ENCODE measurements at regions not wholly inside any gene's neighbourhood (a gene's known extent, or its start where the extent isn't known, plus 50 kb on each side); places are given as distances from the start of the nearest gene placed in this dataset.
"Not testable (repeated sequence)": the region's sequence is repeated elsewhere in the genome, so short reads cannot be mapped to it uniquely, and the experiment has no call there.

- H3K4me3 ChIP-seq (ENCODE audit: low read depth, low read length) = no peak overlapping the region
Observed at GRCh38 chr9:90169490-90169889, 473.1 kb downstream of the DIRAS2 start.

- not testable (repeated sequence) for H3K4me3 ChIP-seq (ENCODE audit: low read depth, low read length)
Observed at GRCh38 chr9:90173935-90174334, 468.7 kb downstream of the DIRAS2 start.

- not testable (repeated sequence) for H3K4me3 ChIP-seq (ENCODE audit: low read depth, low read length)
Observed at GRCh38 chr9:90174346-90174745, 468.3 kb downstream of the DIRAS2 start.

GRCh38 chr9:90175257-90175656 lies 467.4 kb downstream of the DIRAS2 start:
- H3K4me3 ChIP-seq (ENCODE audit: low read depth, low read length) = no peak overlapping the region

- no peak overlapping the region for H3K4me3 ChIP-seq (ENCODE audit: low read depth, low read length)
Observed at GRCh38 chr9:90175865-90176264, 466.8 kb downstream of the DIRAS2 start.

- H3K4me3 ChIP-seq (ENCODE audit: low read depth, low read length) = no peak overlapping the region
Observed at GRCh38 chr9:90176901-90177300, 465.7 kb downstream of the DIRAS2 start.

DNA sequence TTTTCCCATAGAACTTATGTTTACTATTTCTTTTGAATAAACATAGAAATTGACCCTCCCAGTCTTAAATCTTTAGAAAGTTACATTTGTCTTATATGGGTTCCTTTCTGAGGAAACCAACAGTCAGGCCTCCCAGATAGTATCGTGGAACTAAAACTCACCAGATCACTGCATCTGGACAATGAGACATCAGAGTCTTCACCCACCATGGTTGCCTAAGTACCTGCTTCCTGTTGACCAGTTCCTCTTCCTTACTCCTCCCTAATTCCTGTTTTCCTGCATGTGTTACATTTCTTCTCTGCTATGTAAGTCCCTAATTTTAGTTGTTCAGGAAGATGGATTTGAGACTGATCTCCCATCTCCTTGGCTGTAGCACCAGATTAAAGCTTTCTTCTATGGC lies 462.2 kb downstream of the DIRAS2 start:
- no peak overlapping the region for H3K4me3 ChIP-seq (ENCODE audit: low read depth, low read length)

- no peak overlapping the region for H3K4me3 ChIP-seq (ENCODE audit: low read depth, low read length)
Observed at GRCh38 chr9:90188656-90189055, 454.0 kb downstream of the DIRAS2 start.

DNA sequence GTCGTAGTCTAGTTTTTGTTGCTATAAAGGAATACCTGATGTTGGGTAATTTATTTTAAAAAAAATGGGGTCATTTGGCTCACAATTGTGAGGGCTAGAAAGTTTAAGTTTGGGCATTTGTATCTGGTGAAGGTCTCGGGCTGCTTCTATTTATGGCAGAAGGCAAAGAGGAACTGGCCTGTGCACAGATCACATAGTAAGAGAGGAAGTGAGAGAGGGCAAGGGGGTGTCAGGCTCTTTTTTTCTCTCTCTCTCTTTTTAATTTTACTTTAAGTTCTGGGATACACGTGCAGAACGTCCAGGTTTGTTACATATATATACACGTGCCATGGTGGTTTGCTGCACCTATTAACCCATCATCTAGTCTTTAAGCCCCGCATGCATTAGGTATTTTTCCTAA lies 453.3 kb downstream of the DIRAS2 start:
- no peak overlapping the region for H3K4me3 ChIP-seq (ENCODE audit: low read depth, low read length)

GRCh38 chr9:90192465-90192864 lies 450.2 kb downstream of the DIRAS2 start:
- H3K4me3 ChIP-seq (ENCODE audit: low read depth, low read length) = not testable (repeated sequence)

GRCh38 chr9:90198956-90199355 lies 443.7 kb downstream of the DIRAS2 start:
- no peak overlapping the region for H3K4me3 ChIP-seq (ENCODE audit: low read depth, low read length)

DNA sequence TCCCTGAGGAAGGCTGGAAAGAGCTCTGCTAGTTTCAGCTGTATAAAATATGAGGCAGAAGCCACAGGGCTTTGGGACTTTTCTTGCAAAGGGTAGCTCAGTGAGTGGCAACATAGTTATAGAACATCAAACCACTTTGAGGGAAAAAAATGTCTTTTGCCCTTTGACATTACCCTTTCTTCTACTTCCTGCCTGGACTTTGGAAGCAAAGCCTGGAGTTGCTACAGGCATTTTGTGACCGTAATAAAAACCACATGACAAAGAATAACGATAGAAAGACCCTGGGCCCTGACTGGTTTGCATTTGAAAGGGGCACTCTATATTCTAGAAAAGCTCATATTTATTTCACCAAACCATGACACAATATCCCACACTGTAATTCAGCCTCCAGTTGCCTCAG lies 440.9 kb downstream of the DIRAS2 start:
- no peak overlapping the region for H3K4me3 ChIP-seq (ENCODE audit: low read depth, low read length)

DNA sequence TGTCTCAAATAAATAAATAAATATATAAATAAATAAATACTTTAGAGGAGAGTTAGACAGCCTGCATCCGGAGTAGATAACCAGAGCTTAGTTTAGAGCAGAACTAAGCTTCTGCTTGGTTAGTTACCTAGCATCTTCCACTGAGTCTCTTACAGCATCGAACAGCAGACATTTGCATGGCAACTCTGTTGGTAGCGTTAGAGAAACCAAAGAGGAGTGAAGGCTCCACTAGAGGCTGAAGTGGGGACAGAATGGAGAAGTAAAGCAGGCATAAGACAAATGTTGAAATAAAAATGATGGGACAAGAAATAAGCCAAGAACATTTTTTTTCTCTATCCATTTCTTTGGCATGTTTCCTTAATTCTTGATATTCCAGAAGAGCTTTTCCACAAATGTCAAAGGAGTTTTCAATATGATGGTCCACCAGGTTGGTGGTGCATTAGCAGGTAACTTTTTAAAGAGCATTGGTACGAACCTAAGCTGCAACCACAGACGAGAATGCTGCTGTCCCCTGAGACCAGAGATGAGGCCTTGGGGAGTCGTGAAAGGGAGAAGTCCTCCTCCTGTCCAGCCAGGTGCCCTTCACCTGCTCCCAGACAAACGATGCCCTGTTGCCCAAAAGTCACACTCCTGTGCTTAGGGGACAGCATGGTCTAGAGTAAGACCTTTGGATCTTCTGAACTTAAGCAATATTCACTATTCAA lies 438.3 kb downstream of the DIRAS2 start:
- H3K4me3 ChIP-seq (ENCODE audit: low read depth, low read length) = no peak overlapping the region

DNA sequence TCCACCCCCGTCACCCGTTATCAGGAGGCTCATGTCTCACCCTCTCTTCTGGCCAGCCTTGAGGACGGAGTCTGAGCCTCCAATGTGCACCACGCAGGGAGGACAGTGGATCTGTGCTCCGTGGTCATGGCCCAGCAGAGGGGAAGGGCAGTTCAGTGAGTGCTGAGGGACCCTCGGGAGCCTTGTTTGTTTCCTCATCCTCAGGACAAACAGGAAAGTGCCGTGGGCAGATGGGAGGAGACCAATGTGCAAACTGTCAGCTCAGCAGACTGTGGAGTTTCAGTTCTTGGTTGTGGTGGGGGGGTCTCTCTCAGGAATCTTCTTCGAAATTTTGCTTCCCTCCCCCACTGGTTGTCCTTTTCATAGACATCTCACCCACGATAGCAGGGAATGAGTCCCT lies 429.6 kb downstream of the DIRAS2 start:
- H3K4me3 ChIP-seq (ENCODE audit: low read depth, low read length) = not testable (repeated sequence)

DNA sequence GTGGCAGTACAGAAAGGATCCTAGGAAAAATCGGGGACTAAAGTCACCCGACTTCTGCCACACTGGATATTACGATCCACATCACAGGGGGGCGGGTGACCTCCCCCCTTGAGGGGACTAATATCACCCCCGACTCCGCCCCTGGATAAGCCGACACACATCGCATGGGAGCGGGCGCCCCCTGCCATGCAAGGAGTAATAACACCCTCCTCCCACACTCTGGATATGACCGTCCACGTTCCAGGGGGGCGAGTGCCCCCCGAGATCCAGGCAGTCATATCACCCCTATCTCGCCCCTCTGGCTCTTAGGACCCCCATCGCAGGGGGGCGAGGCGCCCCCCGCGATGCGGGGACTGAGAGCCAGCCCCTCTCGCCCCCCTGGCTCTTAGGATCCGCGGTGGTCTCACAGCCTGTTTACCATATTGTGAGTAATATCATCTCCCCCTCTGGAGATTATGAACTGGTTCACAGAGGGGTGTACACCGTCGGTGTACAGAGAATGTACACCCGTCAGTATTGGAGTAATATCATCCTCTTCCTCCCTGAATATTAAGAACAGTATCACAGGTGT lies 423.0 kb downstream of the DIRAS2 start:
- H3K4me3 ChIP-seq (ENCODE audit: low read depth, low read length) = peak overlapping the region; percentile 21

DNA sequence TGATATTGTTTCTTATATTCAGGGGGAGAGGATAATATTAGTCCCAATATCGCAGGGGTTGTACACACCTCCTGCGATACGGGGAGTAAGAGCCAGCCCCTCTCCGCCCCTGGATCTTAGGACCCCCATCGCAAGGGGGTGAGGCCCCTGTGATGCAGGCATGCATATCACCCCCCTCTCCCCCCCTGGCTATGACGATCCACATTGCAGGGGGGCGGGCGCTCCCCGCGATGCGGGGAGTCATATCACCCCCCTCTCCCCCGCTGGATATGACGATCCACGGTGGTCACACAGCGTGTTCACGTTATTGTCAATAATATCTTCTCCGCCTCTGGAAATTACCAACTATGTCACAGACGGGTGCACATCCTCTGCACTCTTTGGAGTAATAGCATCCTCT lies 420.7 kb downstream of the DIRAS2 start:
- not testable (repeated sequence) for H3K4me3 ChIP-seq (ENCODE audit: low read depth, low read length)

GRCh38 chr9:90226839-90227338 lies 415.7 kb downstream of the DIRAS2 start:
- not testable (repeated sequence) for H3K4me3 ChIP-seq (ENCODE audit: low read depth, low read length)

DNA sequence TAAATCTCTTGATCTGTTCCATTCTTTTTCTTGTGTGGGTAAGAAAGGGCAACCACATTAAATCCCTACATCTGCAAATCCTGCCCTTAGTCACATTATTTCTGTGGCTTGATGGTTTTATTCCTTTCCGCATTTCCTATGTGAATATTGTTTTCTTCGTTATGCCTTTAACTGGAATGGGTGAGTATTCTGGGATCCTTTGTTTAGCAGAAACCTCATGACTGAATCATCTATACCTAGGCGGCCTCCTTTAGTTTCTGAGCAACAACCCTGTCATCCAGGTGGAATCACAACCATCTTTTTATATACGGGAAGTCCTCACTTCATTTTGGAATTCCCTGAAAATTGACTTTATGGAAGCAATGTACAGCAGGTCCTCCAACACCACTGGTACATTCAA lies 409.5 kb downstream of the DIRAS2 start:
- H3K4me3 ChIP-seq (ENCODE audit: low read depth, low read length) = not testable (repeated sequence)

DNA sequence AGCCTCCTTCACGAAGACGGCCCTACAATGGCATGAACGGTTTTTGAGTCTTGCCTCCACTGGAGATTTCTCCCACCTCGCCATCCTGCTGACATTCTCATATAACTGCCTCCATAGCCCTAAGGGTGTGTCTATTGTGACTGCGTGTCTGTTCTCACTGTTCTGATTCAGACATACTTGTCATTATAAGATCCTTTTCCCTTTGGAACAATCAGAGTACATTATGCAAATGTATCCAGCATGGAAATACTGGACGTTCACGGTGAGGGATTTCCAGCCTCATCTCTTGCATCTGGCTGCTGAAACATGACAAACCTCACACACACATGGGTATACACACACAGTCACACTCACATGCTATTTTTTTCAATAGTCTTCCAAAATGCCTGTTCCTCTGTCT lies 402.1 kb downstream of the DIRAS2 start:
- no peak overlapping the region for H3K4me3 ChIP-seq (ENCODE audit: low read depth, low read length)

DNA sequence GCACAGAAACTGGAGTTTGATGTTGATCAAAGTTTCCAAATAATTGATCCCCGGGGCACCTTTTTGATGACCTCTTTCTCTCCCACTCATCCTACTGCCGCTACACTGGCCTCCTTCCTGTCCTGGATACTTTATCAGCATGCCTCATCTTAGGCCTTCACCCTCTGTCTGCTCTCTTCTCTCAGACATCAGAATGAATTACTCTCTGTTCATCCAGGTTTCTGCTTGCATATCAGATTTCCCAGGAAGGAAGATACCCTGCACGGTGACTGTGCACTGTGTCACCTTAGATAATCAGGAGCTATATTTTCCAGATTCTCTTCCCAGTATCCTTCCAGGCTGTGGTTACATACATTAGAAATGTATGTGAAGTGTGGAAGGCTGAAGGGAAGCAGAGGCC lies 397.0 kb downstream of the DIRAS2 start:
- H3K4me3 ChIP-seq (ENCODE audit: low read depth, low read length) = no peak overlapping the region

GRCh38 chr9:90249094-90249493 lies 393.5 kb downstream of the DIRAS2 start:
- no peak overlapping the region for H3K4me3 ChIP-seq (ENCODE audit: low read depth, low read length)

- no peak overlapping the region for H3K4me3 ChIP-seq (ENCODE audit: low read depth, low read length)
Observed at GRCh38 chr9:90251316-90251715, 391.3 kb downstream of the DIRAS2 start.

DNA sequence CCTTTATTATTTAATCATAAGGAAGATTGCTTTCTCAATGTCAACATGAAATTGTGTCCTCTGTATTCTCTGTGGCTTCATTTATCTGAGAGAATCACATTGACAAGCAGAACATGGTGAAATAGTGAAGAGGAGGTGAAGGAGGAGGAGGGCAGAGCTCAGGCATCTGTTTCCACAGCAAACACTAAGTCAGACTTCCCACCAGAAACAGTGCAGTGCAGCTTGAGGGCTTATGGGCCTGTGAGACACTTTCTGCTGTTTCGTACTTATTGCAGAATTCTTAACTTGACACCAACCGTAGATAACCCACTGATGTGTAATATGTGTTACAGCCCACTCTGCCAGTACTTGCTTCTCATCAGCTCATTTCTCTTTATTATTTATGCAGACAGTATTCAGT lies 386.3 kb downstream of the DIRAS2 start:
- H3K4me3 ChIP-seq (ENCODE audit: low read depth, low read length) = no peak overlapping the region
